Smooth muscle cell (in vitro differentiated cells): ENCODE measurements at regions not wholly inside any gene's neighbourhood (a gene's known extent, or its start where the extent isn't known, plus 50 kb on each side); places are given as distances from the start of the nearest gene placed in this dataset.

Source experiments
- DNase-seq: peaks from one replicate; lab custom pipeline; 2025; ENCODE audit not compliant: unreplicated experiment; lab: John Stamatoyannopoulos, UW
- H2AFZ ChIP-seq: fragments of 200-600 bp; sonication (generic); 2 replicates; pipeline ENCODE4 v1.6.0; 2016; ENCODE audit warnings: antibody characterized with exemption, low read depth, mild to moderate bottlenecking
- H3F3A ChIP-seq: fragments of 200-600 bp; sonication (generic); 2 replicates; pipeline ENCODE4 v1.6.0; 2017; ENCODE audit warnings: antibody characterized with exemption, low read depth
- H3K27ac ChIP-seq: fragments of 200-600 bp; sonication (generic); 2 replicates; pipeline ENCODE4 v1.5.1; 2016; ENCODE audit warnings: low read depth, mild to moderate bottlenecking
- H3K27me3 ChIP-seq: fragments of 200-600 bp; sonication (generic); 2 replicates; pipeline ENCODE4 v1.6.1; 2016; ENCODE audit warnings: low read depth, mild to moderate bottlenecking
- H3K36me3 ChIP-seq: fragments of 200-600 bp; sonication (generic); 2 replicates; pipeline ENCODE4 v1.5.1; 2016; ENCODE audit warnings: low read depth
- H3K4me1 ChIP-seq: fragments of 200-600 bp; sonication (generic); 2 replicates; pipeline ENCODE4 v1.5.1; 2016; ENCODE audit warnings: low read depth
- H3K4me2 ChIP-seq: fragments of 200-600 bp; sonication (generic); 2 replicates; pipeline ENCODE4 v1.6.0; 2016; ENCODE audit warnings: mild to moderate bottlenecking
- H3K4me3 ChIP-seq: fragments of 200-600 bp; sonication (generic); 2 replicates; pipeline ENCODE4 v1.5.1; 2016; ENCODE audit warnings: mild to moderate bottlenecking
- H3K79me2 ChIP-seq: fragments of 200-600 bp; sonication (generic); 2 replicates; pipeline ENCODE4 v1.6.0; 2016; ENCODE audit warnings: low read depth, mild to moderate bottlenecking
- H3K9ac ChIP-seq: fragments of 200-600 bp; sonication (generic); 2 replicates; pipeline ENCODE4 v1.6.0; 2016; ENCODE audit warnings: low read depth
- H3K9me3 ChIP-seq: fragments of 200-600 bp; sonication (generic); replicated peaks from 2 replicates; pipeline ENCODE4 v1.5.1; 2016; ENCODE audit warnings: low read depth
- H4K20me1 ChIP-seq: fragments of 200-600 bp; sonication (generic); 2 replicates; pipeline ENCODE4 v1.6.0; 2016; ENCODE audit warnings: low read depth
- WGBS: methylation state at CpG from one replicate; pipeline ENCODE4 v1.1.7; 2016; ENCODE audit warnings: low lambda C conversion rate; 5-methylcytosine and 5-hydroxymethylcytosine counted together
- TF ChIP-seq, protein P1 (sequence below): fragments of 200-600 bp; sonication (generic); IDR thresholded peaks from 2 replicates; pipeline ENCODE4 v1.5.1; 2017; ENCODE audit warnings: borderline replicate concordance, mild to moderate bottlenecking, antibody characterized with exemption; ENCODE audit not compliant: insufficient read depth, poor library complexity, severe bottlenecking

DNA sequence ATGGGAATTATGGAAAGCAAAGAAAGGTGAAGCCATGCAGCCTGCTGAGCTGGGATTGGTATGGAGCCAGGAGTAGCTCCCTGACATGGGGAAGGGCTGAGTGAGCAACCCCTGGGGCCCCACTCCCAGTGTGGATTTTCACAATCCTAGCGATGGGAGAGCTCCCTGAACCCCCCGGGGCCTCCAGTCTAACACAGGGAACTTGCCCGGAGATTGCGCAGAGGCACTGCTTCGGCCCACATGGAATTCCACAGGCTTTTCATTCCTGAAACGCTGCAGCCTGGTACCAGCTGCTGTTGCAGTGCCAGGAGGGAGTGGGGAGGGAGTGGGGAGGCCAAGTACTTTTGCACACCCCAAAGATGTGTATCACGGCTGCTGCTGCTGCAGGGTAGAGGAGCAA, 110.4 kb upstream of the C21orf91 start:
- 91% methylated on average over 6 of the region's 7 CpGs for WGBS
- H3K4me1 ChIP-seq = no peaks in the 10 kb centered on the region

DNA sequence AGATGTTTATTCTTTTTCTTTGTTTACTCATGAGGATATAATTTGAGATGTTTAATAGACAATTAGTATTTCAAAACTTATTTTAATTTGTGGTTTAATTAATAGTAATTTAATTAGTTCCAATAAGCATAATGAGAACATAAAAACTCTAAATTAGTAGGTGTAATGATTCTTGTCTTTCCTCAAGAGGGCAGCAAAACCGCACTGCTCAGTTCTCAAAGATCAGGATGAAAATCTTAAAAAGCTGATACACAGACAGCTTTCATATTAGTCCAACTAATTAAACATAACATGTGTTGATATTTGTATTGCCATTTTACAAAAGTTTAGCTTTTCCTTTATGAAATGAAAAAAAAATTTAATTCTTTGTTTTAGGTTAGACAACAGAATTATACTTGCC, 106.7 kb upstream of the C21orf91 start:
- Histone ChIP-seq H4K20me1 (no peaks in the 10 kb centered on the region), H3K4me2 (no peak overlapping the region), H3K4me1 (no peaks in the 10 kb centered on the region), H3K9ac (no peak overlapping the region), H3K27me3 (no peaks in the 10 kb centered on the region), H3K4me3 (no peak overlapping the region), H2AFZ (no peak overlapping the region), H3K36me3 (no peaks in the 10 kb centered on the region), H3F3A (no peaks in the 10 kb centered on the region), H3K79me2 (no peaks in the 10 kb centered on the region), H3K27ac (no peak overlapping the region), H3K9me3 (no peaks in the 10 kb centered on the region)
- no peak for DNase-seq
- 7% methylated on average over 1 of the region's 1 CpG for WGBS
- TF ChIP-seq, protein P1, sequence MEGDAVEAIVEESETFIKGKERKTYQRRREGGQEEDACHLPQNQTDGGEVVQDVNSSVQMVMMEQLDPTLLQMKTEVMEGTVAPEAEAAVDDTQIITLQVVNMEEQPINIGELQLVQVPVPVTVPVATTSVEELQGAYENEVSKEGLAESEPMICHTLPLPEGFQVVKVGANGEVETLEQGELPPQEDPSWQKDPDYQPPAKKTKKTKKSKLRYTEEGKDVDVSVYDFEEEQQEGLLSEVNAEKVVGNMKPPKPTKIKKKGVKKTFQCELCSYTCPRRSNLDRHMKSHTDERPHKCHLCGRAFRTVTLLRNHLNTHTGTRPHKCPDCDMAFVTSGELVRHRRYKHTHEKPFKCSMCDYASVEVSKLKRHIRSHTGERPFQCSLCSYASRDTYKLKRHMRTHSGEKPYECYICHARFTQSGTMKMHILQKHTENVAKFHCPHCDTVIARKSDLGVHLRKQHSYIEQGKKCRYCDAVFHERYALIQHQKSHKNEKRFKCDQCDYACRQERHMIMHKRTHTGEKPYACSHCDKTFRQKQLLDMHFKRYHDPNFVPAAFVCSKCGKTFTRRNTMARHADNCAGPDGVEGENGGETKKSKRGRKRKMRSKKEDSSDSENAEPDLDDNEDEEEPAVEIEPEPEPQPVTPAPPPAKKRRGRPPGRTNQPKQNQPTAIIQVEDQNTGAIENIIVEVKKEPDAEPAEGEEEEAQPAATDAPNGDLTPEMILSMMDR = peak; percentile 51

More for the DNA sequence above, 110.4 kb upstream of the C21orf91 start:
- H3K9ac ChIP-seq = no peak overlapping the region
- H3K4me3 ChIP-seq = no peak overlapping the region
- no peak for DNase-seq
- H3K36me3 ChIP-seq = no peaks in the 10 kb centered on the region
- no peak overlapping the region for H3K4me2 ChIP-seq
- H3K27ac ChIP-seq = no peak overlapping the region
- H4K20me1 ChIP-seq = no peaks in the 10 kb centered on the region
- TF ChIP-seq, protein P1 = no peak
- H3F3A ChIP-seq = no peaks in the 10 kb centered on the region
- no peaks in the 10 kb centered on the region for H3K9me3 ChIP-seq
- H2AFZ ChIP-seq = no peak overlapping the region
- no peaks in the 10 kb centered on the region for H3K27me3 ChIP-seq
- H3K79me2 ChIP-seq = no peaks in the 10 kb centered on the region

DNA sequence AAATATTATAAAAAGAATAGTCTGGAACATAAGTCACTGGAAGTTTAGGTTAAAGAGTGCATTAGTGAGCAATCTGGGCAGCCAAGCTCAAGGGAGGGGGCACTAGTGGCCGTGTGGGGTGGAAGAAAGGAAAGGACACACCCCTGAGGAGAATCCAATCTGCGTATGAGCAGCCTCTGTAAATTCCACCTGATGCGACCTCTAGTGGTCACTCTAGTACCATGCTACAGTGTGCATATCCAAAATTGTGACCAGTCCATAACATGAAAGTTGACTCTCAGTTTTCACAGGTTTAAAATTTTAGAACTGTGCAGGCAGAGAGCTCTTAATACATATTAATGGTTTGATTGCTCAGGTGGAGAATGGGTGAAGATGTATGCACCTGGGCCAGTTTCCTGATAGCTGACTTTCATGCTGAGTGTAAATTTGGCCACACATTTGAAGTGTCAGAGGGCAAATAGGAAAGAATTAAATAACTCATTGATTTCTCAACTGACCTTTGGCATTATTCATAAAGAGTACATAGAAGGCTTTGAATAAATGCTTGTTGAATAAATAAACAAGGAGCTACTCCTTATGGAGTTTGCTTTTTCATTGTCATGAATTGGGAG, 105.9 kb upstream of the C21orf91 start:
- no peak overlapping the region for H3K4me2 ChIP-seq
- WGBS = 7% methylated on average over 3 of the region's 3 CpGs
- no peaks in the 10 kb centered on the region for H3F3A ChIP-seq
- no peaks in the 10 kb centered on the region for H3K79me2 ChIP-seq
- no peaks in the 10 kb centered on the region for H3K9me3 ChIP-seq
- H3K36me3 ChIP-seq = no peaks in the 10 kb centered on the region
- no peaks in the 10 kb centered on the region for H4K20me1 ChIP-seq
- no peaks in the 10 kb centered on the region for H3K4me1 ChIP-seq
- no peaks in the 10 kb centered on the region for H3K27me3 ChIP-seq
- TF ChIP-seq, protein P1 = peak; percentile 81
- no peak overlapping the region for H3K9ac ChIP-seq
- H3K27ac ChIP-seq = no peak overlapping the region
- no peak overlapping the region for H2AFZ ChIP-seq
- DNase-seq = no peak
- no peak overlapping the region for H3K4me3 ChIP-seq
